ENCODE measurements at regions not wholly inside any gene's neighbourhood (a gene's known extent, or its start where the extent isn't known, plus 50 kb on each side); places are given as distances from the start of the nearest gene placed in this dataset.
"Not testable (repeated sequence)": the region's sequence is repeated elsewhere in the genome, so short reads cannot be mapped to it uniquely, and the experiment has no call there.

- peak overlapping the region in 1 of 4 donors; percentile 15 for H3K27ac ChIP-seq
- no peak overlapping the region for H3K4me3 ChIP-seq
- H3K4me1 ChIP-seq, result peaks cover 0 to 14% (median 10%) of the 10 kb centered on the region in 4 donors
- no peaks in the 10 kb centered on the region for H3K27me3 ChIP-seq
- H3K9me3 ChIP-seq, result no peaks in the 10 kb centered on the region
- WGBS, 2 donors, result 75 to 82% methylated on average over 1 of the region's 1 CpG
- no peak for DNase-seq
- intact Hi-C loops (cut with DNase I), result no loop called here
- H3K36me3 ChIP-seq, result no peaks in the 10 kb centered on the region
- no peak for TF ChIP-seq POLR2AphosphoS5 (IDR thresholded peaks at IDR 0.05)
These were observed 133.1 kb upstream of the PTBP2 start for GRCh38 chr1:96588416-96588995.

GRCh38 chr1:96595530-96595929 is 126.1 kb upstream of the PTBP2 start:
- H3K4me1 ChIP-seq, result peaks cover 0 to 30% (median 9%) of the 10 kb centered on the region in 4 donors
- H3K27me3 ChIP-seq; DNase-seq; H3K27ac ChIP-seq; intact Hi-C loops (cut with DNase I); H3K9me3 ChIP-seq; H3K36me3 ChIP-seq; H3K4me3 ChIP-seq: not testable (repeated sequence)
- WGBS, 2 donors, result 57 to 84% methylated on average over 2 of the region's 2 CpGs

- H3K27ac ChIP-seq, result no peak overlapping the region
- TF ChIP-seq POLR2A (IDR thresholded peaks at IDR 0.05), result no peak
- no peak for TF ChIP-seq CTCF (IDR thresholded peaks at IDR 0.05)
- TF ChIP-seq EP300 (IDR thresholded peaks at IDR 0.05), result no peak
- no peak for TF ChIP-seq POLR2AphosphoS5 (IDR thresholded peaks at IDR 0.05)
- no peak overlapping the region for H3K4me3 ChIP-seq
- no peaks in the 10 kb centered on the region for H3K36me3 ChIP-seq
- H3K27me3 ChIP-seq, result no peaks in the 10 kb centered on the region
- intact Hi-C loops (cut with DNase I), result no loop called here
- DNase-seq, result no peak
- peaks cover 0 to 30% (median 9%) of the 10 kb centered on the region in 4 donors for H3K4me1 ChIP-seq
- H3K9me3 ChIP-seq, result no peaks in the 10 kb centered on the region
- 36 to 51% methylated on average over 4 of the region's 4 CpGs for WGBS, 2 donors
These were observed 125.2 kb upstream of the PTBP2 start for GRCh38 chr1:96596226-96596922.

- Histone ChIP-seq H3K4me1 (peaks cover 0 to 28% (median 9%) of the 10 kb centered on the region in 4 donors), H3K4me3 (no peak overlapping the region), H3K27ac (no peak overlapping the region), H3K9me3 (no peaks in the 10 kb centered on the region), H3K36me3 (no peaks in the 10 kb centered on the region), H3K27me3 (no peaks in the 10 kb centered on the region)
- no peak for TF ChIP-seq CTCF (IDR thresholded peaks at IDR 0.05)
- TF ChIP-seq POLR2AphosphoS5 (IDR thresholded peaks at IDR 0.05), result no peak
- no peak for TF ChIP-seq POLR2A (IDR thresholded peaks at IDR 0.05)
- TF ChIP-seq EP300 (IDR thresholded peaks at IDR 0.05), result no peak
- intact Hi-C loops (cut with DNase I), result no loop called here
- DNase-seq, result no peak
- WGBS, 2 donors, result 74 to 88% methylated on average over 1 of the region's 1 CpG
These were observed 124.4 kb upstream of the PTBP2 start for GRCh38 chr1:96597218-96597617.

GRCh38 chr1:96598416-96599168 is 123.0 kb upstream of the PTBP2 start:
- Histone ChIP-seq H3K36me3 (no peaks in the 10 kb centered on the region), H3K4me1 (peaks cover 0 to 29% (median 9%) of the 10 kb centered on the region in 4 donors), H3K9me3 (no peaks in the 10 kb centered on the region), H3K4me3 (no peak overlapping the region), H3K27me3 (no peaks in the 10 kb centered on the region), H3K27ac (peak overlapping the region in 2 of 4 donors; percentile 26 to 34)
- 58 to 64% methylated on average over 4 of the region's 4 CpGs for whole genome bisulfite sequencing, 2 donors
- TF ChIP-seq CTCF (IDR thresholded peaks at IDR 0.05), result no peak
- no peak for TF ChIP-seq POLR2A (IDR thresholded peaks at IDR 0.05)
- TF ChIP-seq EP300 (IDR thresholded peaks at IDR 0.05), result no peak
- no peak for TF ChIP-seq POLR2AphosphoS5 (IDR thresholded peaks at IDR 0.05)
- DNase-seq, result no peak
- intact Hi-C loops (cut with DNase I), result no loop called here

GRCh38 chr1:96604620-96605019 is 117.0 kb upstream of the PTBP2 start:
- intact Hi-C loops (cut with DNase I), result not testable (repeated sequence)
- 85 to 88% methylated on average over 16 of the region's 16 CpGs for WGBS, 2 donors

GRCh38 chr1:96617375-96617774 is 104.2 kb upstream of the PTBP2 start:
- H3K4me1 ChIP-seq, result peaks cover 0 to 13% (median 2%) of the 10 kb centered on the region in 4 donors
- H3K9me3 ChIP-seq; H3K36me3 ChIP-seq; DNase-seq; H3K27ac ChIP-seq; H3K27me3 ChIP-seq; intact Hi-C loops (cut with DNase I); H3K4me3 ChIP-seq: not testable (repeated sequence)
- WGBS, 2 donors, result 88 to 91% methylated on average over 5 of the region's 5 CpGs

More at GRCh38 chr1:96604620-96605019, 117.0 kb upstream of the PTBP2 start:
- H3K4me1 ChIP-seq, H3K9me3 ChIP-seq, H3K36me3 ChIP-seq, H3K4me3 ChIP-seq, H3K27me3 ChIP-seq, DNase-seq, H3K27ac ChIP-seq: not testable (repeated sequence)

Data from sigmoid colon (tissue), 6 donors.